Keratinocyte (primary cell): ENCODE measurements at regions not wholly inside any gene's neighbourhood (a gene's known extent, or its start where the extent isn't known, plus 50 kb on each side); places are given as distances from the start of the nearest gene placed in this dataset.

Source experiments
- DNase-seq: peaks from one replicate; pipeline ENCODE4 v3.0.0-alpha.2; 2011; ENCODE audit warnings: low read depth, missing footprints, low spot score
- FAIRE-seq: peaks from 2 replicates; lab custom pipeline; 2011; peaks lifted over from hg19 to GRCh38; lab: Jason Lieb, UNC
- H2AFZ ChIP-seq: 2 replicates; pipeline ENCODE4 v1.6.0; 2012; ENCODE audit warnings: low read length, control low read depth, inconsistent platforms; ENCODE audit not compliant: control insufficient read depth
- H3K27ac ChIP-seq: 2 replicates; pipeline ENCODE4 v1.5.1; 2011; ENCODE audit warnings: low read length; ENCODE audit not compliant: control insufficient read depth, insufficient read depth
- H3K27me3 ChIP-seq: 3 replicates; pipeline ENCODE4 v1.6.0; 2011; ENCODE audit warnings: low read length; ENCODE audit not compliant: control insufficient read depth, insufficient read depth; ENCODE audit errors: extremely low read depth
- H3K36me3 ChIP-seq, 2 experiments: 2 replicates in 1 of 2; 3 replicates in 1 of 2; pipeline ENCODE4 v1.5.1; 2011; ENCODE audit warnings: low read length in 2 of 2, mild to moderate bottlenecking in 1 of 2; ENCODE audit not compliant: control insufficient read depth in 2 of 2, insufficient read depth in 2 of 2; ENCODE audit errors: extremely low read depth in 1 of 2
- H3K4me1 ChIP-seq: 3 replicates; pipeline ENCODE4 v1.5.1; 2011; ENCODE audit warnings: low read length; ENCODE audit not compliant: control insufficient read depth, insufficient read depth; ENCODE audit errors: extremely low read depth
- H3K4me2 ChIP-seq: 3 replicates; pipeline ENCODE4 v1.6.0; 2011; ENCODE audit warnings: low read depth, low read length; ENCODE audit not compliant: control insufficient read depth, insufficient read depth; ENCODE audit errors: extremely low read depth
- H3K4me3 ChIP-seq, 3 experiments: fragments of 200-600 bp in 1 of 3; sonication (generic) in 1 of 3; 2 replicates in 2 of 3; 3 replicates in 1 of 3; pipeline ENCODE4 v1.5.1; 2011 to 2016; ENCODE audit warnings: low read length in 3 of 3, mild to moderate bottlenecking in 3 of 3, control low read depth in 2 of 3, inconsistent platforms in 1 of 3, low read depth in 1 of 3, mixed read lengths in 1 of 3, mixed run types in 1 of 3, moderate library complexity in 1 of 3; ENCODE audit not compliant: control insufficient read depth in 2 of 3, insufficient read depth in 2 of 3; ENCODE audit errors: extremely low read depth in 1 of 3
- H3K79me2 ChIP-seq: 2 replicates; pipeline ENCODE4 v1.6.0; 2012; ENCODE audit warnings: low read length; ENCODE audit not compliant: control insufficient read depth, insufficient read depth
- H3K9ac ChIP-seq: 3 replicates; pipeline ENCODE4 v1.6.0; 2011; ENCODE audit warnings: low read length; ENCODE audit not compliant: control insufficient read depth, insufficient read depth; ENCODE audit errors: extremely low read depth
- H3K9me1 ChIP-seq: 3 replicates; pipeline ENCODE4 v1.6.0; 2011; ENCODE audit warnings: low read length; ENCODE audit not compliant: control insufficient read depth, insufficient read depth; ENCODE audit errors: extremely low read depth
- H3K9me3 ChIP-seq: 2 replicates; pipeline ENCODE4 v1.5.1; 2012; ENCODE audit warnings: low read depth, low read length; ENCODE audit not compliant: control insufficient read depth
- H4K20me1 ChIP-seq: 3 replicates; pipeline ENCODE4 v1.6.0; 2011; ENCODE audit warnings: low read length; ENCODE audit not compliant: control insufficient read depth, insufficient read depth; ENCODE audit errors: extremely low read depth
- CTCF ChIP-seq, 3 experiments: IDR thresholded peaks in 1 of 3; conservative IDR thresholded peaks in 1 of 3; optimal IDR thresholded peaks in 1 of 3; 2 replicates in 2 of 3; 3 replicates in 1 of 3; pipeline versions ENCODE3 to v1.5.1; 2011; ENCODE audit warnings: low read length in 3 of 3, mild to moderate bottlenecking in 3 of 3, moderate library complexity in 2 of 3, control low read depth in 1 of 3, inconsistent platforms in 1 of 3; ENCODE audit not compliant: insufficient read depth in 2 of 3; ENCODE audit errors: extremely low read depth in 1 of 3
- EZH2 ChIP-seq: IDR thresholded peaks from one replicate; pipeline ENCODE4 v1.6.1; 2012; ENCODE audit warnings: inconsistent platforms, mild to moderate bottlenecking, low read length, moderate library complexity
- dilution Hi-C: fragments of 300-500 bp; cut with MboI; formaldehyde crosslinking; loops from one replicate; pipeline ENCODE4 v1.7.0; 2020; ENCODE audit warnings: low sequenced_read_pairs; ENCODE audit not compliant: extremely low pct_ligation_motif_present

DNA sequence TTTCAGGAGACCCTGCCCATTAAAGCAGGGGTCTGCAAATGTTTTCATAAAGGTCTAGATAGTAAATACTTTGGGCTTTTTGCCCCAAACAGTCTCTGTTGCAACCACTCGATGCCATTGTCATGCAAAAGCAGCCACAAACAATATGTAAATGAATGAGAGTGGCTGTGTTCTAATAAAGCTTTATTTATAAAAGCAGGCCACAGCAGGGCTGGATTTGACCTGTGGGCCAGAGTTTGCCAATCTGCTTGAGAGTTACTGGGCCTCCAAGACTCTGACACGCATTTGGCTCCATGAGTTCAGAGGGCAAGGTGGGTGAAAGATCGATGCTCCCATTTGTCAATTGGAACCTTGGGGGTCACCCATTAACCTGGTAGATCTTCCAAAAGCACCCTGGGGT, 217.3 kb upstream of the SDK2 start:
- Histone ChIP-seq H3K79me2 (no peaks in the 10 kb centered on the region), H3K4me2 (no peak overlapping the region), H3K27me3 (no peaks in the 10 kb centered on the region), H2AFZ (no peak overlapping the region), H3K36me3 (no peaks in the 10 kb centered on the region), H3K9ac (no peak overlapping the region), H3K4me1 (no peaks in the 10 kb centered on the region), H4K20me1 (no peaks in the 10 kb centered on the region), H3K9me3 (no peaks in the 10 kb centered on the region), H3K27ac (no peak overlapping the region), H3K9me1 (no peaks in the 10 kb centered on the region), H3K4me3 (no peak overlapping the region)
- TF ChIP-seq CTCF (optimal IDR thresholded peaks at IDR 0.05 in 1 of 3, IDR thresholded peaks at IDR 0.05 in 1 of 3, conservative IDR thresholded peaks at IDR 0.05 in 1 of 3; ENCODE audit: extremely low read depth in 1 of 3, insufficient read depth in 2 of 3, low read length in 3 of 3) (no peak), EZH2 (no peak)
- DNase-seq, result no peak
- dilution Hi-C loops, result no loop called here
- FAIRE-seq, result no peak

DNA sequence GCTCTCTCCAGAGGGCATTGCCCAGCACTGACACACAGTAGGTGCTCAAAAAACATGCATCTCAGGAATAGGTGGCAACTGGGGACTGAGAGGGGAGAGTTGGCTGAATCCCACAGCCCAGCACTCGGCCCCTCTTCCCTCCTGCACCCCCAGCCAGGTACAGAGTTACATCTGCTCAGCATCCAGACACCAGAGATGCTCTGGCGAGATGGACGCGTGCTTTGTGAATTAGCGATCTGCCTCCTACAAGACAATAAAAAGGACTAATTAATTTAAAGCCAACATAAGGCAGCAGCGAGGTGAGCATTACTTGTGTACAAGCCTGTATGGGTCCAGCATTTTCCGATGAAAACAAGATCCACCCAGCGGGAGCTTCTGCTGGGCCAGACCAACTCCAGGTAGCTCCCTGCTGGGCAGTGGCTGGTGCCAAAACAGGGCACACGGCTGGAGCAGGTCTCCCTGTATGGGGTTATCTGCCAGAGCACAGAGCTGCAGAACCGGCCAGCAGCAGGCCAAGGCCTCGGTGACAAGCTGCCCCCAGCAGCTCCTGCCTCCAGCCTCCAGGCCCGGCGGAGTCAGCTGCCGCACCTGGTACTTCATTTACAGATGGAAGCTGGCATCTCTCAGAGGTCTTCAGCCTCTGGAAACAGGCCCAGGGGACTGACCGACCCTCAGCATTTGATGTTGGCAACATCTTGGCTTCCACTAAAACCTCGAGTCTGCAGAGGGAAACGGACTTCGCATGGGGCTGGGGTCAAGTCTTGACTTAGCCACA, 219.7 kb upstream of the SDK2 start:
- Histone ChIP-seq H3K4me3 (no peak overlapping the region), H3K79me2 (no peaks in the 10 kb centered on the region), H3K9me1 (no peaks in the 10 kb centered on the region), H3K27me3 (no peaks in the 10 kb centered on the region), H2AFZ (no peak overlapping the region), H4K20me1 (no peaks in the 10 kb centered on the region), H3K4me2 (no peak overlapping the region), H3K27ac (no peak overlapping the region), H3K9ac (no peak overlapping the region), H3K4me1 (no peaks in the 10 kb centered on the region), H3K36me3 (no peaks in the 10 kb centered on the region), H3K9me3 (no peaks in the 10 kb centered on the region)
- FAIRE-seq (no peak), DNase-seq (no peak)
- dilution Hi-C loops, result no loop called here
- TF ChIP-seq CTCF (optimal IDR thresholded peaks at IDR 0.05 in 1 of 3, IDR thresholded peaks at IDR 0.05 in 1 of 3, conservative IDR thresholded peaks at IDR 0.05 in 1 of 3; ENCODE audit: extremely low read depth in 1 of 3, insufficient read depth in 2 of 3, low read length in 3 of 3), result no peak
- no peak for TF ChIP-seq EZH2
